GM12892 (cell line): ENCODE measurements at regions not wholly inside any gene's neighbourhood (a gene's known extent, or its start where the extent isn't known, plus 50 kb on each side); places are given as distances from the start of the nearest gene placed in this dataset.

Experiments used
- POLR2A ChIP-seq: IDR thresholded peaks from 2 replicates; pipeline ENCODE4 v1.6.1; 2011; ENCODE audit warnings: low read depth, low read length, control low read depth
- POLR2AphosphoS5 ChIP-seq: IDR thresholded peaks from 2 replicates; pipeline ENCODE4 v1.6.1; 2011; ENCODE audit warnings: low read depth, low read length, control low read depth
- TAF1 ChIP-seq: IDR thresholded peaks from 2 replicates; pipeline ENCODE4 v1.6.1; 2011; ENCODE audit warnings: low read depth, mild to moderate bottlenecking, control low read depth, low read length, borderline replicate concordance

DNA sequence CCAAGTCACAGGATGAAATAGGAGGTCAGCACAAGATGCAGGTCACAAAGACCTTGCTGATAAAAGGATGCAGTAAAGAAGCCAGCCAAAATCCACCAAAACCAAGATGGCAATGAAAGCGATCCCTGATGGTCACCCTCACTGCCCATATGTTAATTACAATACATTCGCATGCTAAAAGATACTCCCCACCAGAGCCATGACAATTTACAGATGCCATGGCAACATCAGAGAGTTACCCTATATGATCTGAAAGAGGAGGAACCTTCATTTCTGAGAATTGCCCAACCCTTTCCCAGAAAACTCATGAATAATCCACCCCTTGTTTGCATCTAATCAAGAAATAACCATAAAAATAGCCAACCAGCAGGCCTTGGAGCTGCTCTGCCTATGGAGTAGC lies 709.8 kb downstream of the METTL4 start:
- no peak for TF ChIP-seq POLR2AphosphoS5
- TF ChIP-seq TAF1 = no peak
- no peak for TF ChIP-seq POLR2A
